ENCODE measurements at regions not wholly inside any gene's neighbourhood (a gene's known extent, or its start where the extent isn't known, plus 50 kb on each side); places are given as distances from the start of the nearest gene placed in this dataset.

GRCh38 chr2:57515366-57515765 lies 531.2 kb upstream of the VRK2 start:
- Mint-ChIP-seq H3K4me3 (no peak overlapping the region), H3K27me3 (no peaks in the 10 kb centered on the region), H3K9me3 (no peaks in the 10 kb centered on the region), H3K36me3 (no peaks in the 10 kb centered on the region), H3K4me1 (no peaks in the 10 kb centered on the region), H3K27ac (no peak overlapping the region)
- DNase-seq (no peak), ATAC-seq (ENCODE audit: low read depth in 2 of 2) (no peak)

DNA sequence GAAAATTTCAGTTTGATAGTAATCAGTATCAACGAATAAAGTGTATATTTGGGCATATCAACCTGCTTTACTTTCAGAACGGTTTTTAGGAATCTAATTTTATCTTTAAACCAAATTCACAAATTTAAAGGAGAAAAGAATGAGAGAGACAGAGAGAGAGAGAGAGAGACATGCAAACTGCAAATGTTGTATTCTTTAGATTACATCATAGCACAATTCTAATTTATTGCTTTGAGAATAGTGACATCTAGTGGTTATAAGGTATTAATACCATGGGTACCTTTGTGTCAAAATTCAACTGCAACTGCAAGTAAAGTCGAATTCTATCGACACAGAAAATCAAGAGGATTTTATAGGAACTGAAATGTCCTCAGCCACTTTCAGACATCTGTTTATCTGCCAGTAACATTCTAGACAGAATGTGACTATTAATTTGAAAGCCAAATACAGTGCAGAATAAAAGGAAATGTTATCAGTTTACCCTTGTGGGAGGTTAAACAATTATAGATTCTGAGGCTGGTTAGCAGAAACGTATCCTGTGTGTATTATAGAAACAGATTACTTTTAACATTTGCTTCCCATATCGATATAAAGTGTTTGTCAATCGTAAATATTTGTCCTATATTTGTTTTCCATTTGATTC lies 529.8 kb upstream of the VRK2 start:
- no peaks in the 10 kb centered on the region for H3K4me1 Mint-ChIP-seq
- no peak overlapping the region for H3K4me3 Mint-ChIP-seq
- no peak overlapping the region for H3K27ac Mint-ChIP-seq
- no peak for ATAC-seq (ENCODE audit: low read depth in 2 of 2)
- no peaks in the 10 kb centered on the region for H3K36me3 Mint-ChIP-seq
- peaks cover 0 to under 1% (median 0%) of the 10 kb centered on the region in 7 donors for H3K9me3 Mint-ChIP-seq
- DNase-seq, result peak; percentile 11
- H3K27me3 Mint-ChIP-seq, result no peaks in the 10 kb centered on the region

DNA sequence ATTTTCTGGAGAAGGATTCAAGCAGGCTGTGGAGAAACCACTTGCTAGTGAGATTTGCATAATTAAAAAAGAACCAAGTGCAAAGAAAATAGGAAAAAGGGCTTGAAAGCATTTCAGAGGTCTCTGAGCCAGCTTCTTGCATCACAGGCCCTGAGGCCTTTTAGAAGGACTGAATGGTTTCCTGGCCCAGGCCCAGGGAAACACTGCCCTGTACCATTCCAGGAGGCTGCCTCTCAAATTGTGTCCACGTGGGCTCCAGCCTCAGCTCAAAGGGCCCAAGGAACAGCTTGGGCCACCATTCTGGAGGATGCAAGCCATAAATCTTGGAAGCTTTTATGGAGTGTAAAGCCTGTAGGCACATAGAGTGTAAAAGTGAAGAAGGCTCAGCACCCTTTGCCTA lies 523.3 kb upstream of the VRK2 start:
- Mint-ChIP-seq H3K9me3 (peaks cover 5 to 41% (median 16%) of the 10 kb centered on the region in 7 donors), H3K36me3 (peaks cover 15 to 18% of the 10 kb centered on the region in 2 donors), H3K27me3 (no peaks in the 10 kb centered on the region), H3K27ac (no peak overlapping the region), H3K4me1 (no peaks in the 10 kb centered on the region), H3K4me3 (no peak overlapping the region)
- ATAC-seq (ENCODE audit: low read depth in 2 of 2), result no peak
- no peak for DNase-seq

GRCh38 chr2:57527685-57528084 lies 518.9 kb upstream of the VRK2 start:
- Mint-ChIP-seq H3K4me1 (no peaks in the 10 kb centered on the region), H3K9me3 (peaks cover 13 to 43% (median 16%) of the 10 kb centered on the region in 7 donors)
- no peak for ATAC-seq (ENCODE audit: low read depth in 2 of 2)

GRCh38 chr2:57528499-57528898 lies 518.1 kb upstream of the VRK2 start:
- no peaks in the 10 kb centered on the region for H3K27me3 Mint-ChIP-seq
- no peak overlapping the region for H3K27ac Mint-ChIP-seq
- peaks cover 20 to 22% of the 10 kb centered on the region in 2 donors for H3K36me3 Mint-ChIP-seq
- ATAC-seq (ENCODE audit: low read depth in 2 of 2) (no peak), DNase-seq (no peak)
- H3K4me3 Mint-ChIP-seq, result no peak overlapping the region
- H3K9me3 Mint-ChIP-seq, result peaks cover 11 to 39% (median 16%) of the 10 kb centered on the region in 7 donors
- no peaks in the 10 kb centered on the region for H3K4me1 Mint-ChIP-seq

More at GRCh38 chr2:57527685-57528084, 518.9 kb upstream of the VRK2 start:
- DNase-seq, result no peak
- Mint-ChIP-seq H3K27ac (no peak overlapping the region), H3K4me3 (no peak overlapping the region), H3K36me3 (peaks cover 20 to 27% of the 10 kb centered on the region in 2 donors), H3K27me3 (no peaks in the 10 kb centered on the region)

DNA sequence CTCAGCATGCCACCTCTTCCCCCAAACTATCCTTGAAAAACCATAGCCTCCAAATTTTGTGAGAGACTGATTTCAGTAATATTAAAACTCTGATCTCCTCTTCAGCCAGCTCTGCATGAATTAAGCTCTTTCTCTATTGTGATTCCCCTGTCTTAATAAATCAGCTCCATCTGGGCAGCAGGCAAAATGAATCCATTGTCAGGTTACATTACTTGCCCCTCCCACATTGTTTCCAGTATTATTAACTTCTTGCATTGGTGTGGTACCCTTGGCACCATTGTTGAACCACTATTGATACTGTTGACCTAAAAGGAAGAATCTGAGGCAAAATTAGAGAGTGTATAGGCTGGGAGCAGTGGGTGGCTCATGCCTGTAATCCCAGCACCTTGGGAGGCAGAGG lies 512.2 kb upstream of the VRK2 start:
- Mint-ChIP-seq H3K27me3 (no peaks in the 10 kb centered on the region), H3K36me3 (peaks cover 3 to 5% of the 10 kb centered on the region in 2 donors), H3K9me3 (peaks cover 0 to 2% (median under 1%) of the 10 kb centered on the region in 7 donors), H3K4me3 (no peak overlapping the region), H3K27ac (peak overlapping the region in 1 of 6 donors; percentile 22), H3K4me1 (no peaks in the 10 kb centered on the region)
- DNase-seq (no peak), ATAC-seq (ENCODE audit: low read depth in 2 of 2) (no peak)

DNA sequence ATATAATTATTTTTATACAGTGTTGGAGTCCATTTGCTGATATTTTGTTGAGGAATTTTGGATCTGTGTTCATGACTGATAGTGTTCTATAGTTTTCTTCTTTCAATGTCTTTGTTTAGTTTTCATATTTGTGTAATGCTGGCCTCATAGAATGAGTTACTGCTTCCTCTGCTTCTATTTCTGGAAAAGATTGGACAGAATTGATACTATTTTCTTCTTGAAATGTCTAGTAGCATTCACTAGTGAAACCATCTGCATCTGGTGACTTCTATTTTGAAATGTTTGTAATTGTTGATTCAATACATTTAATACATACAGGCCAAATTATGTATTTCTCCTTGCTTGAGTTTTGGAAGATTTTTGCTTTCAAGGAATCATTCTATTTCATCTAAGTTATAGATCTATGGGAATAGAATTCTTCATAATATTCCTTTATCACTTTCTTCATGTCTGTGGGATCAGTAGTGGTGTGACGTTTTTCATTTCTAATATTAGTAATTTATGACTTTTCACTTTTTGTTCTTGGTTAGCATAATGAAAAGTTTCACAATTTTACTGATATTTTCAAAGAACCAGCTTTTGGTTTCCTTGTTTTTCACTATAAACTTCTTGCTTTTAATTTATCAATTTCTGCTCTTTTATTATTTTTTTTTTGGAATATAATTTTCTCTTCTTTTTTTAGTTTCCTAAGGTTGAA lies 509.9 kb upstream of the VRK2 start:
- Mint-ChIP-seq H3K4me1 (no peaks in the 10 kb centered on the region), H3K27me3 (no peaks in the 10 kb centered on the region), H3K4me3 (no peak overlapping the region), H3K9me3 (no peaks in the 10 kb centered on the region), H3K36me3 (no peaks in the 10 kb centered on the region), H3K27ac (no peak overlapping the region)
- no peak for DNase-seq
- ATAC-seq (ENCODE audit: low read depth in 2 of 2), result no peak

GRCh38 chr2:57539761-57540160 lies 506.8 kb upstream of the VRK2 start:
- Mint-ChIP-seq H3K4me3 (no peak overlapping the region), H3K27me3 (no peaks in the 10 kb centered on the region), H3K27ac (no peak overlapping the region), H3K36me3 (no peaks in the 10 kb centered on the region), H3K4me1 (no peaks in the 10 kb centered on the region), H3K9me3 (peaks cover 0 to 4% (median 0%) of the 10 kb centered on the region in 7 donors)
- DNase-seq (no peak), ATAC-seq (ENCODE audit: low read depth in 2 of 2) (no peak)

DNA sequence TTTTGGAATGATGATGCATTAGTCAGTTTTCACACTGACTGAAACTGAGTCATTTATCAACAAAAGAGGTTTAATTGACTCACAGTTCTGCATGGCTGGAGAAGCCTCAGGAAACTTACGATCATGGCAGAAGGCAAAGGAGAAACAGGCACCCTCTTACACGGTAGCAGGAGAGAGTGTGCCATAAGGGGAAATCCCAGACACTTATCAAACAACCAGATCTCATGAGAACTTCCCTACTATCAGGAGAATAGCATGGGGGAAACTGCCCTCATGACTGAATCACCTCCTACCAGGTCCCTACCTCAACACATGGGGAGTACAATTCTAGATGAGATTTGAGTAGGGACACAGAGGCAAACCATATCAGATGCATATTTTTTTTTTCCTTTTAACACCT lies 504.5 kb upstream of the VRK2 start:
- Mint-ChIP-seq H3K36me3 (no peaks in the 10 kb centered on the region), H3K4me3 (no peak overlapping the region), H3K27me3 (peaks cover 0 to 9% (median 8%) of the 10 kb centered on the region in 3 donors), H3K27ac (no peak overlapping the region), H3K4me1 (peaks cover 0 to under 1% (median 0%) of the 10 kb centered on the region in 3 donors), H3K9me3 (peaks cover 0 to 4% (median 0%) of the 10 kb centered on the region in 7 donors)
- no peak for ATAC-seq (ENCODE audit: low read depth in 2 of 2)
- DNase-seq, result no peak

DNA sequence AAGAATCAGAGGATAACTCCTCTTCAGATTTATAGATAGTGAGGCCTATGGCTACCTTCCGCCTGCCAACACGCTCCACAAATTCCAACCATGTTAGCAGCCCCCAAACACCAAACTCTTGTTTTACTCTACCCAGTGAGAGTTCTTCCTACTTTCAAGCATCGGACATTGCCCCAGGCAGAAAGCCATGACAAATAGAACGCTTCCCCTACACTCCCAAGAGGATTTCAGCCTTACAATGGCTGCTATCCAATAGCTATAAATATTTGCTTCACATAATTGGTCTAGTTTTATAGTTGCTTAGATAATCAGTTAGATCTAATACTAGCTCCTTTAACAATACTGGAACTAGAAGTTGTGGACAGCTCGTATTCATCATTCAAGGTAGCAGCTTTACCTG lies 503.4 kb upstream of the VRK2 start:
- ATAC-seq (ENCODE audit: low read depth in 2 of 2), result no peak
- peaks cover 0 to 9% (median 8%) of the 10 kb centered on the region in 3 donors for H3K27me3 Mint-ChIP-seq
- H3K27ac Mint-ChIP-seq, result no peak overlapping the region
- H3K4me1 Mint-ChIP-seq, result peaks cover 0 to 5% (median 0%) of the 10 kb centered on the region in 3 donors
- no peaks in the 10 kb centered on the region for H3K36me3 Mint-ChIP-seq
- H3K4me3 Mint-ChIP-seq, result no peak overlapping the region
- peaks cover 0 to 4% (median 0%) of the 10 kb centered on the region in 7 donors for H3K9me3 Mint-ChIP-seq
- no peak for DNase-seq

DNA sequence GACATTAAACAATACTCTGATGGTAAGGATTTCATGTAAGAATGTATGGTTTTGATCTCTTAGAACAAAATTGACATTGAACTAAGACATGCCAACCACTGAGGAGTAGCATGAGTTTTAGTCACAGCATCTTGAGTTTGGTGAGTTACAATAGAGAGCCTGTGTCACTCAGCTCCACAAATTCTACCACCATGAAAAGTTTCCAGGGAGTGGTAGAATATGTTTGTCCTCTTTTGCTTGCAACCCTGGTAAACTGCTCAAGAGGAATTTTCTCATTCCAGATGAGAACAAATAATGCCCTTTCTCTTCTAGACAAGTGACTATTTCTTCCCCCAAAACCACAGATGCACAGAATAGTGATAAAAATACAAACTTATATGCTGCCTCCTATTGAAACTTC lies 502.0 kb upstream of the VRK2 start:
- no peak overlapping the region for H3K27ac Mint-ChIP-seq

GRCh38 chr2:57546478-57546877 lies 500.1 kb upstream of the VRK2 start:
- DNase-seq, result no peak
- Mint-ChIP-seq H3K4me1 (peaks cover 5 to 11% (median 5%) of the 10 kb centered on the region in 3 donors), H3K27me3 (peaks cover 0 to 9% (median 8%) of the 10 kb centered on the region in 3 donors), H3K36me3 (peaks cover 0 to 6% of the 10 kb centered on the region in 2 donors), H3K27ac (peak overlapping the region in 1 of 6 donors; percentile 79), H3K4me3 (no peak overlapping the region), H3K9me3 (peaks cover 0 to 12% (median 7%) of the 10 kb centered on the region in 7 donors)
- ATAC-seq (ENCODE audit: low read depth in 2 of 2), result no peak

More for the DNA sequence above, 502.0 kb upstream of the VRK2 start:
- peaks cover under 1 to 7% (median 1%) of the 10 kb centered on the region in 3 donors for H3K4me1 Mint-ChIP-seq
- no peak overlapping the region for H3K4me3 Mint-ChIP-seq
- ATAC-seq (ENCODE audit: low read depth in 2 of 2) (no peak), DNase-seq (no peak)
- no peaks in the 10 kb centered on the region for H3K36me3 Mint-ChIP-seq
- peaks cover 0 to 4% (median 0%) of the 10 kb centered on the region in 7 donors for H3K9me3 Mint-ChIP-seq
- H3K27me3 Mint-ChIP-seq, result peaks cover 0 to 9% (median 8%) of the 10 kb centered on the region in 3 donors

- Mint-ChIP-seq H3K9me3 (peaks cover 0 to 11% (median 7%) of the 10 kb centered on the region in 7 donors), H3K36me3 (peaks cover 0 to 6% of the 10 kb centered on the region in 2 donors), H3K4me3 (peak overlapping the region in 2 of 8 donors; percentile 5 to 17), H3K27ac (peak overlapping the region in 1 of 6 donors; percentile 66), H3K27me3 (peaks cover 0 to 9% (median 8%) of the 10 kb centered on the region in 3 donors), H3K4me1 (peaks cover 5 to 11% (median 5%) of the 10 kb centered on the region in 3 donors)
- no peak for ATAC-seq (ENCODE audit: low read depth in 2 of 2)
- DNase-seq, result no peak
Observed at GRCh38 chr2:57549642-57550102, 496.9 kb upstream of the VRK2 start.

GRCh38 chr2:57550912-57551311 lies 495.7 kb upstream of the VRK2 start:
- no peak for ATAC-seq (ENCODE audit: low read depth in 2 of 2)
- H3K36me3 Mint-ChIP-seq, result peaks cover 7 to 11% of the 10 kb centered on the region in 2 donors
- H3K27me3 Mint-ChIP-seq, result peaks cover 0 to 8% (median 8%) of the 10 kb centered on the region in 3 donors
- H3K4me1 Mint-ChIP-seq, result peaks cover 5 to 11% (median 5%) of the 10 kb centered on the region in 3 donors
- DNase-seq, result no peak
- no peak overlapping the region for H3K4me3 Mint-ChIP-seq
- peaks cover 4 to 17% (median 7%) of the 10 kb centered on the region in 7 donors for H3K9me3 Mint-ChIP-seq
- peak overlapping the region in 1 of 6 donors; percentile 68 for H3K27ac Mint-ChIP-seq
